IMR-90 (cell line): ENCODE measurements at regions not wholly inside any gene's neighbourhood (a gene's known extent, or its start where the extent isn't known, plus 50 kb on each side); places are given as distances from the start of the nearest gene placed in this dataset.

Source experiments
- ATAC-seq: fragments of 200-7000 bp; cut with Tn5 transposase; 2 replicates; pipeline ENCODE4 v1.9.1; 2020; ENCODE audit warnings: low read depth, mild to moderate bottlenecking, moderate library complexity
- BruUV-seq: library from RNA; stranded (reverse); fragments of 400-500 nt; replicated peaks from 2 replicates; lab custom pipeline; 2021; lab: Mats Ljungman, UMichigan
- CTCF ChIA-PET: fragments of 300-600 bp; formaldehyde crosslinking; extraction: SDS; loops from one replicate; lab custom pipeline; 2021; ENCODE audit warnings: antibody characterized with exemption; lab: Yijun Ruan, JAX
- POLR2A ChIA-PET: fragments of 300-600 bp; sonication (Branson Sonifier 250); formaldehyde crosslinking; loops from one replicate; lab custom pipeline; 2022; ENCODE audit warnings: antibody characterized with exemption; ENCODE audit not compliant: unreplicated experiment; lab: Charles Lee
- DNase-seq: peaks from one replicate; pipeline ENCODE4 v3.0.0; 2013
- H2AFZ ChIP-seq: replicated peaks from 2 replicates; pipeline ENCODE3; 2013; ENCODE audit warnings: low read length, mild to moderate bottlenecking; ENCODE audit not compliant: poor library complexity
- H2AK5ac ChIP-seq: 2 replicates; pipeline ENCODE4 v1.6.1; 2013; ENCODE audit warnings: low read depth, low read length, inconsistent platforms
- H2AK9ac ChIP-seq: replicated peaks from 2 replicates; pipeline ENCODE3; 2013; ENCODE audit warnings: mild to moderate bottlenecking, low read depth, low read length, moderate library complexity; ENCODE audit not compliant: poor library complexity
- H2BK120ac ChIP-seq: 2 replicates; pipeline ENCODE4 v1.6.1; 2013; ENCODE audit warnings: low read depth, low read length, inconsistent platforms
- H2BK15ac ChIP-seq: 3 replicates; pipeline ENCODE4 v1.6.1; 2013; ENCODE audit warnings: low read depth, low read length, inconsistent platforms
- H2BK20ac ChIP-seq: 2 replicates; pipeline ENCODE4 v1.6.1; 2013; ENCODE audit warnings: low read depth, mild to moderate bottlenecking, inconsistent platforms, low read length, moderate library complexity
- H2BK5ac ChIP-seq: 2 replicates; pipeline ENCODE4 v1.6.1; 2013; ENCODE audit warnings: mild to moderate bottlenecking, low read depth, low read length, inconsistent platforms; ENCODE audit not compliant: poor library complexity, severe bottlenecking
- H3K14ac ChIP-seq: replicated peaks from 2 replicates; pipeline ENCODE4 v1.6.1; 2013; ENCODE audit warnings: low read depth, low read length, inconsistent platforms
- H3K18ac ChIP-seq: 2 replicates; pipeline ENCODE4 v1.6.1; 2013; ENCODE audit warnings: low read depth, low read length, control low read depth
- H3K23ac ChIP-seq: 2 replicates; pipeline ENCODE4 v1.6.1; 2013; ENCODE audit warnings: low read depth, low read length, inconsistent platforms
- H3K27ac ChIP-seq: 2 replicates; pipeline ENCODE4 v1.5.1; 2013; ENCODE audit warnings: mild to moderate bottlenecking, control low read depth, low read length; ENCODE audit not compliant: insufficient read depth
- H3K27me3 ChIP-seq: 2 replicates; pipeline ENCODE4 v1.6.1; 2013; ENCODE audit warnings: low read length; ENCODE audit not compliant: control insufficient read depth, insufficient read depth
- H3K36me3 ChIP-seq: 2 replicates; pipeline ENCODE4 v1.6.1; 2013; ENCODE audit warnings: low read length, mixed read lengths; ENCODE audit not compliant: control insufficient read depth, insufficient read depth
- H3K4ac ChIP-seq: 2 replicates; pipeline ENCODE4 v1.6.1; 2013; ENCODE audit warnings: low read depth, low read length, inconsistent platforms
- H3K4me1 ChIP-seq: 2 replicates; pipeline ENCODE4 v1.6.1; 2013; ENCODE audit warnings: low read length, mixed read lengths; ENCODE audit not compliant: control insufficient read depth, insufficient read depth
- H3K4me2 ChIP-seq: 2 replicates; pipeline ENCODE4 v1.6.1; 2013; ENCODE audit warnings: low read depth, mild to moderate bottlenecking, control low read depth, low read length, moderate library complexity
- H3K4me3 ChIP-seq: 2 replicates; pipeline ENCODE4 v1.5.1; 2013; ENCODE audit warnings: low read depth, mild to moderate bottlenecking, control low read depth, low read length, moderate library complexity; ENCODE audit not compliant: insufficient read depth
- H3K56ac ChIP-seq: 2 replicates; pipeline ENCODE4 v1.6.1; 2013; ENCODE audit warnings: low read length, inconsistent platforms; ENCODE audit not compliant: insufficient read depth; ENCODE audit errors: extremely low read depth
- H3K79me1 ChIP-seq, 2 experiments: 2 replicates each; pipeline ENCODE4 v1.6.1; 2013; ENCODE audit warnings: low read length in 2 of 2, inconsistent platforms in 1 of 2, low read depth in 1 of 2
- H3K9ac ChIP-seq: 2 replicates; pipeline ENCODE4 v1.6.1; 2013; ENCODE audit warnings: low read depth, low read length, control low read depth
- H3K9me1 ChIP-seq: 2 replicates; pipeline ENCODE4 v1.6.1; 2013; ENCODE audit warnings: low read length, inconsistent platforms; ENCODE audit not compliant: insufficient read depth
- H3K9me3 ChIP-seq: 2 replicates; pipeline ENCODE4 v1.6.1; 2013; ENCODE audit warnings: low read length; ENCODE audit not compliant: control insufficient read depth, insufficient read depth
- H4K20me1 ChIP-seq: 2 replicates; pipeline ENCODE4 v1.6.1; 2013; ENCODE audit warnings: low read length, inconsistent platforms; ENCODE audit not compliant: insufficient read depth
- H4K5ac ChIP-seq: 2 replicates; pipeline ENCODE4 v1.6.1; 2013; ENCODE audit warnings: mild to moderate bottlenecking, low read depth, low read length, control low read depth
- H4K8ac ChIP-seq, 2 experiments: 2 replicates each; pipeline ENCODE4 v1.6.1; 2013; ENCODE audit warnings: low read depth in 2 of 2, low read length in 2 of 2, control low read depth in 1 of 2, inconsistent platforms in 1 of 2
- H4K91ac ChIP-seq: 2 replicates; pipeline ENCODE4 v1.6.1; 2013; ENCODE audit warnings: low read depth, low read length, inconsistent platforms; ENCODE audit not compliant: insufficient read depth
- MAFK ChIP-seq: IDR thresholded peaks from 2 replicates; pipeline ENCODE4 v1.6.1; 2012; ENCODE audit warnings: low read depth, low read length, improper control_type of control experiment
- WGBS, 2 experiments: methylation state at CpG; one replicate each; pipeline versions ENCODE4 v1.1.5 to v1.1.7; 2013; ENCODE audit warnings: missing lambda C conversion rate in 2 of 2; ENCODE audit not compliant: insufficient read length in 1 of 2; ENCODE audit errors: extremely low coverage in 2 of 2; 5-methylcytosine and 5-hydroxymethylcytosine counted together
- dilution Hi-C: fragments of 300-500 bp; cut with HindIII; formaldehyde crosslinking; loops from one replicate; pipeline ENCODE4 v1.14.3; 2018; ENCODE audit warnings: low sequenced_read_pairs; ENCODE audit not compliant: unreplicated experiment
- in situ Hi-C: fragments of 300-500 bp; cut with MboI; formaldehyde crosslinking; loops from 3 replicates; pipeline ENCODE4 v1.14.3; 2019; ENCODE audit warnings: low sequenced_read_pairs, inconsistent platforms, mixed read lengths
- intact Hi-C: fragments of 100-400 bp; cut with micrococcal nuclease; formaldehyde crosslinking; loops from 2 replicates; pipeline ENCODE4 v1.10.0; 2022
- TF ChIP-seq, protein P1 (sequence below): fragments of 150-350 bp; IDR thresholded peaks from 2 replicates; pipeline ENCODE4 v1.6.1; 2016; ENCODE audit warnings: low read depth, mild to moderate bottlenecking, low read length, moderate library complexity, borderline replicate concordance

DNA sequence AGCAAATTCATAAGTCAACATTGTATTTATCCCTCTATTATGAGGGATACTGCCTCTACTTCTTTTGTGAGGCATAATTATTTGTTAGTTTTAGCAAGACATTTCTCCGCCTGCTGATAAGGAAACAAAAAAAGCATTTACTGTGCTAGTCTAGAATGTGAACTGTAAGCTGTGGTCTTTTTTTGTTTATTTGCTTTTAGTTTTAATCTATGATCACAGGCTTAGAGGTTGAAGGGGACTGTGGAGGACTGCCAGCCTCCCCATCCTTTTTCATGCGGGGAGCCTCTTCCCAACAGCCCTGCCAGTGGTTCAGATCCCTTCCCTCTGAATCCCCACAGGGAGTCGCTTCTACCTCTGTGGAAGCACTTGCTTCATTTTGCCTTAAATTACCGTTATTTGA is 331.0 kb upstream of the ROPN1 start:
- intact Hi-C loops = no loop called here

More for the DNA sequence above, 331.0 kb upstream of the ROPN1 start:
- no peak for TF ChIP-seq MAFK
- TF ChIP-seq, protein P1, sequence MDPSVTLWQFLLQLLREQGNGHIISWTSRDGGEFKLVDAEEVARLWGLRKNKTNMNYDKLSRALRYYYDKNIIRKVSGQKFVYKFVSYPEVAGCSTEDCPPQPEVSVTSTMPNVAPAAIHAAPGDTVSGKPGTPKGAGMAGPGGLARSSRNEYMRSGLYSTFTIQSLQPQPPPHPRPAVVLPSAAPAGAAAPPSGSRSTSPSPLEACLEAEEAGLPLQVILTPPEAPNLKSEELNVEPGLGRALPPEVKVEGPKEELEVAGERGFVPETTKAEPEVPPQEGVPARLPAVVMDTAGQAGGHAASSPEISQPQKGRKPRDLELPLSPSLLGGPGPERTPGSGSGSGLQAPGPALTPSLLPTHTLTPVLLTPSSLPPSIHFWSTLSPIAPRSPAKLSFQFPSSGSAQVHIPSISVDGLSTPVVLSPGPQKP = no peak
- Histone ChIP-seq H2BK15ac (no peak overlapping the region), H3K23ac (no peak overlapping the region), H2AK9ac (no peak overlapping the region), H4K8ac (no peak overlapping the region), H3K4me2 (no peak overlapping the region), H2BK120ac (no peak overlapping the region), H3K14ac (no peak overlapping the region), H3K36me3 (no peaks in the 10 kb centered on the region), H3K9ac (no peak overlapping the region), H3K9me3 (no peaks in the 10 kb centered on the region), H2AK5ac (no peak overlapping the region), H4K20me1 (no peaks in the 10 kb centered on the region), H3K79me1 (no peaks in the 10 kb centered on the region), H3K4me3 (no peak overlapping the region), H4K5ac (no peak overlapping the region), H3K27me3 (peaks cover 16% of the 10 kb centered on the region), H3K4ac (no peak overlapping the region), H3K9me1 (no peaks in the 10 kb centered on the region), H3K4me1 (no peaks in the 10 kb centered on the region; the same call in 1 of the 2 replicates), H4K91ac (no peak overlapping the region), H2BK20ac (no peak overlapping the region), H3K56ac (no peak overlapping the region), H2BK5ac (no peak overlapping the region), H3K27ac (no peak overlapping the region), H2AFZ (no peak overlapping the region), H3K18ac (no peak overlapping the region)
- DNase-seq (peak; percentile 46), ATAC-seq (peak; percentile 77)
- no TSS peak for BruUV-seq
- POLR2A ChIA-PET = no interaction called here
- CTCF ChIA-PET = no interaction called here
- in situ Hi-C loops = no loop called here
- WGBS, 2 experiments = no CpG with 5 or more reads among the region's 4 CpGs
- dilution Hi-C loops = no loop called here
